ENCODE measurements at regions not wholly inside any gene's neighbourhood (a gene's known extent, or its start where the extent isn't known, plus 50 kb on each side); places are given as distances from the start of the nearest gene placed in this dataset.

- no peaks in the 10 kb centered on the region for H3K27me3 ChIP-seq (ENCODE audit: control insufficient read depth in 2 of 2, insufficient read depth in 2 of 2, low read length in 2 of 2)
- no peaks in the 10 kb centered on the region for H4K20me1 ChIP-seq (replicated peaks; ENCODE audit: control insufficient read depth, extremely low read depth, insufficient read depth, low read length)
- no peak overlapping the region for H3K4me2 ChIP-seq (ENCODE audit: insufficient read depth, low read length)
- H3K79me2 ChIP-seq (ENCODE audit: control insufficient read depth, insufficient read depth, low read length), result no peaks in the 10 kb centered on the region
- no peaks in the 10 kb centered on the region for H3K9me3 ChIP-seq (replicated peaks; ENCODE audit: control insufficient read depth, insufficient read depth, low read length)
- TF ChIP-seq GATA2 (IDR thresholded peaks at IDR 0.05; ENCODE audit: insufficient read depth, insufficient read length, low read depth, low read length) (no peak), CTCF (IDR thresholded peaks at IDR 0.05; ENCODE audit: extremely low read depth in 1 of 2, insufficient read depth in 1 of 2, low read depth in 1 of 2, low read length in 2 of 2) (no peak), JUN (IDR thresholded peaks at IDR 0.05; ENCODE audit: borderline replicate concordance, insufficient read depth, insufficient read length, low read depth) (no peak), MYC (IDR thresholded peaks at IDR 0.05; ENCODE audit: low read depth, low read length) (no peak), POLR2A (IDR thresholded peaks at IDR 0.05; ENCODE audit: low read depth, low read length) (no peak), FOS (IDR thresholded peaks at IDR 0.05; ENCODE audit: borderline replicate concordance, insufficient read depth, low read length) (no peak)
- DNase-seq (ENCODE audit: low read depth, low spot score), result no peak
- H3K36me3 ChIP-seq (ENCODE audit: control insufficient read depth in 2 of 2, extremely low read depth in 1 of 2, insufficient read depth in 2 of 2, low read length in 2 of 2), result no peaks in the 10 kb centered on the region
- no peaks in the 10 kb centered on the region for H3K9me1 ChIP-seq (replicated peaks; ENCODE audit: control insufficient read depth, extremely low read depth, insufficient read depth, low read length)
- BruUV-seq (replicated peaks), result no TSS peak
- ChIA-PET POLR2A (no interaction called here), CTCF (no interaction called here)
- H2AFZ ChIP-seq (ENCODE audit: low read depth, low read length), result no peak overlapping the region
- FAIRE-seq, result no peak
- intact Hi-C loops (cut with micrococcal nuclease), result no loop called here
- H3K27ac ChIP-seq (ENCODE audit: insufficient read depth, low read depth, low read length), result no peak overlapping the region
- H3K4me1 ChIP-seq (ENCODE audit: control insufficient read depth, extremely low read depth, insufficient read depth, low read length), result no peaks in the 10 kb centered on the region
- no peak overlapping the region for H3K4me3 ChIP-seq (replicated peaks in 1 of 3; ENCODE audit: insufficient read depth in 1 of 3, low read depth in 1 of 3, low read length in 3 of 3)
- dilution Hi-C loops (cut with MboI; ENCODE audit: extremely low pct_ligation_motif_present, low sequenced_read_pairs), result no loop called here
- H3K9ac ChIP-seq (replicated peaks; ENCODE audit: extremely low read depth, insufficient read depth, low read length), result no peak overlapping the region
These were observed 128.0 kb upstream of the IL12B start for GRCh38 chr5:159458217-159458711.

- Histone ChIP-seq H4K20me1 (replicated peaks; ENCODE audit: control insufficient read depth, extremely low read depth, insufficient read depth, low read length) (no peaks in the 10 kb centered on the region), H3K4me1 (ENCODE audit: control insufficient read depth, extremely low read depth, insufficient read depth, low read length) (no peaks in the 10 kb centered on the region), H3K9ac (replicated peaks; ENCODE audit: extremely low read depth, insufficient read depth, low read length) (no peak overlapping the region), H3K4me3 (replicated peaks in 1 of 3; ENCODE audit: insufficient read depth in 1 of 3, low read depth in 1 of 3, low read length in 3 of 3) (no peak overlapping the region), H3K79me2 (ENCODE audit: control insufficient read depth, insufficient read depth, low read length) (no peaks in the 10 kb centered on the region), H2AFZ (ENCODE audit: low read depth, low read length) (no peak overlapping the region), H3K9me3 (replicated peaks; ENCODE audit: control insufficient read depth, insufficient read depth, low read length) (no peaks in the 10 kb centered on the region), H3K4me2 (ENCODE audit: insufficient read depth, low read length) (no peak overlapping the region), H3K27ac (ENCODE audit: insufficient read depth, low read depth, low read length) (no peak overlapping the region), H3K36me3 (ENCODE audit: control insufficient read depth in 2 of 2, extremely low read depth in 1 of 2, insufficient read depth in 2 of 2, low read length in 2 of 2) (no peaks in the 10 kb centered on the region), H3K9me1 (replicated peaks; ENCODE audit: control insufficient read depth, extremely low read depth, insufficient read depth, low read length) (no peaks in the 10 kb centered on the region), H3K27me3 (ENCODE audit: control insufficient read depth in 2 of 2, insufficient read depth in 2 of 2, low read length in 2 of 2) (no peaks in the 10 kb centered on the region)
- POLR2A ChIA-PET, result no interaction called here
- DNase-seq (ENCODE audit: low read depth, low spot score), result no peak
- CTCF ChIA-PET, result no interaction called here
- BruUV-seq (replicated peaks), result no TSS peak
- no peak for FAIRE-seq
- dilution Hi-C loops (cut with MboI; ENCODE audit: extremely low pct_ligation_motif_present, low sequenced_read_pairs), result no loop called here
- no peak for TF ChIP-seq POLR2AphosphoS5 (IDR thresholded peaks at IDR 0.05; ENCODE audit: insufficient read depth, low read depth, low read length)
- TF ChIP-seq FOS (IDR thresholded peaks at IDR 0.05; ENCODE audit: borderline replicate concordance, insufficient read depth, low read length), result no peak
- TF ChIP-seq JUN (IDR thresholded peaks at IDR 0.05; ENCODE audit: borderline replicate concordance, insufficient read depth, insufficient read length, low read depth), result no peak
- TF ChIP-seq EZH2 (IDR thresholded peaks at IDR 0.05; ENCODE audit: borderline replicate concordance, low read depth, low read length, severe bottlenecking), result no peak
- no peak for TF ChIP-seq GATA2 (IDR thresholded peaks at IDR 0.05; ENCODE audit: insufficient read depth, insufficient read length, low read depth, low read length)
- no peak for TF ChIP-seq CTCF (IDR thresholded peaks at IDR 0.05; ENCODE audit: extremely low read depth in 1 of 2, insufficient read depth in 1 of 2, low read depth in 1 of 2, low read length in 2 of 2)
- no peak for TF ChIP-seq MYC (IDR thresholded peaks at IDR 0.05; ENCODE audit: low read depth, low read length)
- no peak for TF ChIP-seq POLR2A (IDR thresholded peaks at IDR 0.05; ENCODE audit: low read depth, low read length)
- no peak for TF ChIP-seq MAX (IDR thresholded peaks at IDR 0.05; ENCODE audit: insufficient read depth, insufficient read length)
- intact Hi-C loops (cut with micrococcal nuclease), result no loop called here
These were observed 128.9 kb upstream of the IL12B start for GRCh38 chr5:159459132-159459627.
